Activated CD8-positive, alpha-beta memory T cell treated with anti-CD3 and anti-CD28 coated beads, Interleukin-2, amount 50 U/mL, for 1 hour (primary cell): ENCODE measurements at regions not wholly inside any gene's neighbourhood (a gene's known extent, or its start where the extent isn't known, plus 50 kb on each side); places are given as distances from the start of the nearest gene placed in this dataset.

Source experiments
- DNase-seq: peaks from one replicate; pipeline ENCODE4 v3.0.0-alpha.2; 2020; ENCODE audit errors: extremely low read depth

DNA sequence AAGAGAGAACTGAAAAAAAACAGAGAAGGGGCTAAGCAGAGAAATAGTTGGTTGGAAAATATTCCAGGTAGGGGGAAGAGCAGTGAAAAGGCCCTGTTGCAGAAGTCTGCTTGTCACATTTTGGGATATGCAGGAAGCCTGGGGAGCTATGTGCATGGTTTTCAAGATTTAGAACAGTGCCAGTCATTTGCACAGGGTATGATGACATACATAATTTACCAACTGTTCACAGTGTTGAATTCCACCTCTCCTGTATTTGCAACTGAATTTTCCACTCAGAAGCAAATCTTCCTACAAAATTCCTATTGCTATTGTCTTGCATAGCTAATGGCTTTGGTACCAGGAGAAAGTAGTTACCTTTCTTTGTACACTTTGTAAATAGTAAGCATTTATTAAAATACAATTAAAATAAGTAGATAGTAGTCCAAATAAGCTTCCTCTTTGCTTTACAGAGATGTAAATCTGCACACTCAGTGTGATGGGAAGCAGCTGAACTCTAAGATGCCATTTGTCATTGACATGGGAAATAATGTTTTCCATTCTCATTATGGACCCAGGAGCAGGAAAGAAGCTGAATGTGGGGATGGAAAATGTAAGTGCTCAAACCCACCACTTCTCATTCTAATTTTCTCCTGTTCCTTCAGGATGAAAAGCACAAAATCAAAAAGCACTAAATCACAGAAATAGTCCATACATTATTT is 177.4 kb downstream of the BTG1 start:
- DNase-seq: no peak

DNA sequence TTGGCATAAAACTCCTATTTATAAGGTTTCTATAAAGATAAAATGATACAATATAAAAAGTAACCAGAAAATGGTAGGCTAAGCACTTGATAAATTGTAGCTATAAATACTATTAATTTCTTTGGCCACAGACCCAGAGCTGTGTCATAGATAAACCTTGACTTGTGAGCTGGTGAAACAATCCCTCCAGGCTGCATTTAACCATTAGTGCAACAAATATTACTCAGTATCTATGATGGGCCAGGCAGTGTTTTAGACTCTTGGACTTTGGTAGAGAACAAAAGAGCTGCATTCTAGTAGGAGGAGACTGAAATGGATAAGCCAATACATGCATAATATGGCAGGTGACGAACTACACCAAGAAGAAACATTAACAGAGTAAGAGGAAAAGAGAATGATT is 178.1 kb downstream of the BTG1 start:
- no peak for DNase-seq

DNA sequence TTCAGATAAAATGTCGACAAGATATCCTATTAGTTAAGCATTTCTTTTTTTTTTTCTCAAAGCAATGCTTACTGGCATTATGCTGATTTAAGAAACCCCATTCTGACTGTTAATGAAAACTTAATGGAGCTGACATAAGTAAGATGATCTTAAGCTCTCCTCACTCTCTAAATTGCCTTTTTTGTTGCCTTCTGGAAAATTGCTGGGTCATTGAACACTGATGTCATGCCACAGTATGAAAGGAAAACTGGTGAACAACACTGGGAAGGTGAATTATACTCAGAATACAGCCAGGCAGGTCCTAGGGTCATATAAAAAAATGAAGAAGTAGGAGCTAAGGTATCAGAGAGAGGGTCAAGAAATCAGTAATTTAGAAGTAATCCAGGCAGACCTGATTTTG is 179.9 kb downstream of the BTG1 start:
- no peak for DNase-seq

DNA sequence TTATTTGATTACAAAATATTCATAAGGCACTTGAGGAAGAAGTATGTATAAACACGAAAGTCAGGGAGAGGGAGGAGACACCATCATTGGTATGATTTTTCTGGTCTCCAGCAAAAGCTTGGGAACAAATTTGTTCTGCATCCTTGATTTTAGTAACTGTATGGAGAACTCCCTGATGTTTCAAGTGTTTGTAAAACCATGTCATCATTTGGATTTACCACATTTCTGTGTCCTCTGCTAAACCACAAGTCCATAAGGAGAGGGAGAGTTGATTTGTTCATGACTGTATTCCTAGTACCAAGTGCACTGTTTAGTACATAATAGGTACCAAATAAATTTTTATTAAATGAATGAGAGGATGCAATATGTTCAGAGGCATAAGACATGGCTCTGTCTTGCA is 181.1 kb downstream of the BTG1 start:
- no peak for DNase-seq

DNA sequence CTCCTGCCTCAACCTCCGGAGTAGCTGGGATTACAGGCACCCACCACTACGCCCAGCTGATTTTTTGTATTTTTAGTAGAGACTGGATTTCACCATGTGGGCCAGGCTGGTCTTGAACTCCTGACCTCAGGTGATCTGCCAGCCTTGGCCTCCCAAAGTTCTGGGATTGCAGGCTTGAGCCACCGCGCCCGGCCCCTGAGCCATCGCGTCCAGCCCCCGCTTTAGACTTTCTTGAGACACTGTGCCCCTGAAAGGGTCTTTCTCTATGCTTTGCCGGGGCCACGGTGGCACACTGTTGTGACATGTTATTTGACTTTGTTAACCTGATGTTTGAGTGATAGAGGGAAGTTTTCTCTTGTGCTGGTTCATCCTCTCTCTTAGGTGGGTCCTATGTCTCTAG is 186.4 kb downstream of the BTG1 start:
- no peak for DNase-seq

DNA sequence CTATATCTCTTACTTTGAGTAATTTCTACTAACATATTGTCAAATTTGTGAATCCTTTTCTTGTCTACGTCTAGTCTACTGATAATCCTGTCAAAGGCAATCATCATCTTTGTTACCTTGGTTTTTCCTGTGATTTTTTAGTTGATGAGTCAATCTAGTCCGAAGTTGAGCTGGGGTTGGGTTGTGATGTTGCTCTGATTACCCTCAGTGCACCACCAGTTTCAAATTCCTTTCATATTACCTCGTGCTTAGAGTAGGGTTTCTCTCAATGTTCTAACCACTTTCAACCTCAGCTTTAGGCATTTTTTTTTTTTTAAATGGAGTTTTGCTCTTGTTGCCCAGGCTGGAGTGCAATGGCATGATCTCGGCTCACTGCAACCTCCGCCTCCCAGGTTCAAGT is 186.8 kb downstream of the BTG1 start:
- DNase-seq: no peak

DNA sequence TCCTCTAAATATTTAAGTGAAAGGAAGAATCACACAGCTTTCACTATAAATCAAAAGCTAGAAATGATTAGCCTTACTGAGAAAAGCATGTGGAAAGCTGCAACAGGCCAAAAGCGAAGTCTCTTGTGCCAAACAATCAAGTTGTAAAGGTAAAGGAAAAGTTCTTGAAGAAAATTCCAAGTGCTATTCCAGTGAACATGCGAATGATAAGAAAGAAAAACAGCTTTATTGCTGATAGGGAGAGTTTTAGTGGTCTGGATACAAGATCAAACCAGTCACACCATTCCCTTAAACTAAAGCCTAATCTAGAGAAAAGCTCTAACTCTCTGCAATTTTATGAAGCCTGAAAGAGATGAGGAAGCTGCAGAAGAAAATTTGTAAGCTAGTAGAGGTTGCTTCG is 190.9 kb downstream of the BTG1 start:
- no peak for DNase-seq

DNA sequence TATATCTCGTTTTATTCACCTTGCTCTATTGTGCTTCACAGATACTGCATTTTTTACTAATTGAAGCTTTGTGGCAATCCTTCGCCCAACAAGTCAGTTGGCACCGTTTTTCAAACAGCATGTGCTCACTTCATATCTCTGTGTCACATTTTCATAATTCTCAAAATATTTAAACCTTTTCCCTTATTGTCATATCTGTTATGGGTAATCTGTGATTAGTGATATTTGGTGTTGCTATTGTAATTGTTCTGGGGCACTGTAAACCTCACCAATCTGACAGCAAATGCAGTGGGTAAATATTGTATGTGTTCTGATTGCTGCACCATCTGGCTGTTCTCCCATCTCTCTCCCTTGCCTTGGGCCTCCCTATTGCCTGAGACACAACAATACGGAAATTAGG is 191.3 kb downstream of the BTG1 start:
- no peak for DNase-seq

DNA sequence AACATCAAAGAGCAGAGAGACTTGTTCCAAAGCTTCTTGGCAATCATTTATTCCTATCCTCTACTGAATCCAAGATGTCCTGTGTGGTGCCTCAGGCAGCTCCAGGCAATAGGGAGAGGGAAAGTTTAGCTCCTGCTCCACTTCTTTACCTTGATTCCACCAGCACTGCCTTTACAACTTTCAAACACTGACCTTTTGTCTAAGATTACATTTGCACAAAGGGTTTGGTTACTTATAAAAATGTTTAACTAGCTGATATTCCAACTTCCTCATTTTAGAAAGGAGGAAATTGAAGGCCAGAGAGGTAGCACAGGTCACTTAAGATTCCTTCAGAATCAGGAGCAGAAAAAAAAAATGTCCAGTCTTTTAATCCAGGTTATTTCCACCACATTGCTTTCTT is 192.7 kb downstream of the BTG1 start:
- DNase-seq: no peak

DNA sequence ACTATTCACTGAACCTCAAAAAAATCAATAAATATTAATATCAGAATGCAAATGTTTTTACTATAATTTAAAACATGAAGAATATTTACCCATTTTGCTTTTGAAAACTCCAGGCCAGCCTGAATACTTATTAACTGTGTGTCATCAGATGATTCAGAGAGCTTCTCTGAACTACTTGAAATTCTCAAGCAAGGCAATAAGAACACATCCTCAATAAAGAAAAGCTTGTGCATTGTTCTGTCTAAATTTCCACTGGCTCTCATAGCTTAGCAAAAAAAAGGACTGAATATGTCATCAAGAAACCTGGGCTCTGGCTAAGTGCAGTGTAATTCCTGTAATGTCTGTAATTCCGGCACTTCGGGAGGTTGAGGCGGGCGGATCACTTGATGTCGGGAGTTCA is 194.1 kb downstream of the BTG1 start:
- no peak for DNase-seq

DNA sequence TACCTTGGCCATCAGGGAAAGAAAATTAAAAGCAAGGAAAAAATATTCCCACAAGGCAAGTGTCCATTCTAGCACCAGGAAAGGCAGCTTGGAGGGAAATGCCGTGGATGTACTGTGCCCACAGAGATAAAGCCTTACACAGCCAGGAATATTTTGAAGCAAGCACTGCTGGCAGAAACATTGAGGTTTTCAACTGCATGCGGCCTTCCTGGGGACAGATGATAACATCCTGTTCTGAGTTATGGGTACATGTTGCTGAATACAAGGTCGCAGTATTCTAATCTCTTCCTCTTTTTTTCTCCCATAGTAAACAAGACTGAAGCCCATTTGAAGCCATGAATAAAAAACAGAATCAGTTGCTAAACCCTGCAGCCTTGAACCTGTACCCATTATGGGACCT is 197.1 kb downstream of the BTG1 start:
- DNase-seq: no peak

DNA sequence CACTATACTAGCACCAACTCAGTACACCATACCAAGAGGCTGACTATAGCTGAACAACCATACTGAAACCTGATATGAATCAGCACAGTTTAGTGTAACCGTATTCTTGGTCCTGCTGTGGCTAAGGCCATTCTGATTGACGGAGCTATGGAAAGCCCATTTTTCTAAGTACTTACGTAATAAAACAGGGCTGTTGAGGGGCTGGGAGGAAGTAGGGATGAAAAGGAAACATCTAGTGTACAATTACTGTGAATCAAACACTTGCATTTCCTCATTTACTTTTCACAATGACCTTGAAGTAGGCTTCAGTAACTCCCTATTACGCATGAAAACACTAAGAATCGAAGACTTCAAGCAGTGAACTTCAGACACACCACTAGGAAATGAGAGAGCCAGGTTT is 198.2 kb downstream of the BTG1 start:
- no peak for DNase-seq

DNA sequence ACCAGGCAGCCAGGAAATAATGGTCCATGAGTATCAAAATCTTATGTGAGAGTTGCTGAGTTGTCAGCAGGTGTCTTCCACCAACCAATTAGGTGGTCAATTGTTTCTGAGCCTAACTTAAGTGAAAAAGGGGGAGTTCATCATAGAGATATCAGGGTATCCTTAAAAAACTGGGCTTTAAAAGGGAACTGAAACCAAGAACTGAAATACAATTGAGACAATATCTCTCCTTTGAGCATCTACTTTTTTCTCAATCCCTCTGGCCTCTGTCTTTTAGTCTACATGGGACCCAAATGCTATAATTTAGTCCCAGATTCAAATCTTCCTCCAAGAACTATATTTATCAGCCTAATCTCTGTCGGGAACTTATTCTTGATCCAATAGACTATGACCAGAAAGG is 201.0 kb downstream of the BTG1 start:
- no peak for DNase-seq

DNA sequence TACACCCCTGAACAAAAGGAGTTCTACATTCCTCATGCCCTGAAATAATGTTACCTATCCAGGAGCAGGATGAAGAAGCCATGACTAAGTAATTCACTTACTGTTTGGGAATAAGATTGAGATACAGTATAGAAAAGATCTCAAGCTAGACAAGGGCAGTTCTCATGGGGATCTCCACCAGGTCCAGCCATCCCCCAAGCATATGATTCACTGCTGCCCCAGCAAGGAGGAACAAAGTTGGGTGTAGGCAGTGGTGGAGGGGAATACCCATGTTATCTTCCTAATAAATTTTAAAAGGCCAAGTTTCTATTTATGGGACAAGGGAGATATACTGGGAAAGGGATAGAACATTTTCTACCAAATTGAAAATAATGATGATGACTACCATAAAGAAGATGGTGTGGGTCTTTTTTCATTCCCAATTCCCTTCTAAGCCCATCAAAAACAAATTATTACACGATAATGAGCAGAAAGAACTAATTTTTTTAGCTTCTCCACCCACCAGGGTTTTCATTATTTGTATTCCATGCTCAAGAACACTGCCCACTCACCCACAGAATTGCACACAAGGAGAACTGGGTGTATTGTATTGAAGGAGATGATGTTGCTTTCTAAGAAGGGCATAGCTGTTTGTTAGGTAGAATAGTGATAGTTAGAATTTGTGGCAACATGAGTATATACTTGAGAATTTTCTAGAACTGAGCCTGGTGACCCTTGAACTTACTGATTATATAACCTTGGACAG is 204.6 kb downstream of the BTG1 start:
- DNase-seq: no peak

DNA sequence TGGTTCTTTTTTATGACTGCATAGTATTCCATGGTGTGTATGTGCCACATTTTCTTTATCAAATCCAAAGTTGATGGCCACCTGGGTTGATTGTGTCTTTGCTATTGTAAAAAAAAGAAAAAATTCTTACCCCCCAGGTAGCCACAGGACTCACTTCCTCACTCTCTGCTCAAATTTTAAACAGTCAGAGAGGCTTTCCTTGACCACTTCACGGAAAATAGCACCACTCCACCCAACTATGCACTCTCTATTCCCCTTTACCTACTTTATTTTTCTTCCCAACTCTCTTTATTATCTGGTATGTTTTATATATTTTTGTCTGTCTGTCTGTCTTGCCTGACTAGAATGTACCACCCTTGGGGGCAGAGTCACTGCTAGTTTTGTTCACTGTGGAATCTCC is 205.3 kb downstream of the BTG1 start:
- DNase-seq: no peak

DNA sequence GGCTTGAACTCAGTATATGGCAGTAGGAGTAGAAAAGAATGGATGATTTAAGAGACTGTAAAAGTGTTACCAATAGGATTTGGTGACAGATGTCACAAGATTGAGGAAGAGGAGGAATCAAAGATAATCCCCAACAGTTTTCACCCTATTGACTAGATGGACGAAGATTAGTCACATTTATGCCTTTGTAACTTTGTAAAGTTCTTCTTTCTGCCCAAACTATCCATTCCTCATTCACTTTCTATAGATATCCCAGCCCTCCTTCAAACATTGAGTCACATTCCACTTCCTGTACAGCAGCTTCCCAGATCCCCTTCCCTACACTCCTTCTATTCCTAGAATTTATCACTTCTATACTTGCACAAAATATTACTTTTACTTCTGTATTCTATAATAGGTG is 207.9 kb downstream of the BTG1 start:
- no peak for DNase-seq

DNA sequence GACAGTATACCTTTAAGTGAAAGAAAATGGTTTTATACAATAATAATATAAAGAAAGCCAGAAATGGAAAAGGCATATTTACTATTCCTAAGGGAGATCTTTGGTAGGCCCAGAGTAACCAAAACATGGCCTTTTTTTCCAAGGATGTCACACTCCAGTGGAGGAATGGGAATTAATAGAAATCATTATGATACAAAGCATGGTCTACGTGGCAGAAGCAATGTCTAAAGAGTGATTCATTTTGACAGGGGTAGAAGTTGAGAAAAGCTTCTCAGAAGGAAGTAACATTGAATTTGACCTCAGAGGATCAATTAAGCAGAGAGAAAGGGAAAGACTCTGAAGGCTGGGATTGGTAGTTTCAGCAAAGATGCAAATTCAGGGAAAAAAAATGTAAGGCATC is 208.6 kb downstream of the BTG1 start:
- DNase-seq: no peak

DNA sequence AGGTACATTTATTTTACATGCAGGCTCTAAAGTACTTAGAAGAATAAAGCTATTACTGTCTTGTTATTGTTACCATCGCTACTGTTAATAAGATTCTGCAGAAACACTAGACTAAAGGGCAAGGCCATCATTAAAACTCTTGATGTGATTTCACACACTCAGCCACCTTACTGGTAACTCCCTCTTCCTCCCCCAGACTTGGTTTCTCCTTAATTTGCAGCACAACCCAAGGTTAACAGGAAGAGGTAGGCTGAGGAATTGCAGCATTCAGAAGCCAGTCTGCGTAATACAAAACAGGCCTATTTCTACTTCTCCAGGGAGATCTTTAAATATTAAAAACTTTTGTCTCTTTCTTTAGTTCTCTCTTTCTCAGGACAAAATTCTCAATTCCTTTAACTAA is 210.3 kb downstream of the BTG1 start:
- DNase-seq: no peak

DNA sequence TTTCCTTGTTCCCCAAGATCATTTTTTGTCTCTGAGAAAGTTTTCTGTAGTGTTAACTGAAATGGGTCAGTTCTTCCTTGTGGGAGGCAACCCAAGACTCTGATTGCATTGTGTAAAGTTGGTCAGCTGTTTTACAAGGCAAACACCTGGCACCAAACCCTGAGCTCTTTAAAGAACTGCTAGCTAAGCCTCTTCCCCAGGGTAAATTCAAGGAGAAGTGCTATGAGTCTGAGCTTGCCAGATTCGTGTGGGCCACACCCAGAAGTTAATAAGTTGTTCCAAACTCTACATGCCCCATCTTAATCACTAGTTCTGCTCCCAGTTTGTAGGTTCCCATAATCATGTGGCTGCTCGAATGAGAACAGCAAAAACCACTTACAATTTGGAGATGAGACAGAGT is 214.5 kb downstream of the BTG1 start:
- no peak for DNase-seq

DNA sequence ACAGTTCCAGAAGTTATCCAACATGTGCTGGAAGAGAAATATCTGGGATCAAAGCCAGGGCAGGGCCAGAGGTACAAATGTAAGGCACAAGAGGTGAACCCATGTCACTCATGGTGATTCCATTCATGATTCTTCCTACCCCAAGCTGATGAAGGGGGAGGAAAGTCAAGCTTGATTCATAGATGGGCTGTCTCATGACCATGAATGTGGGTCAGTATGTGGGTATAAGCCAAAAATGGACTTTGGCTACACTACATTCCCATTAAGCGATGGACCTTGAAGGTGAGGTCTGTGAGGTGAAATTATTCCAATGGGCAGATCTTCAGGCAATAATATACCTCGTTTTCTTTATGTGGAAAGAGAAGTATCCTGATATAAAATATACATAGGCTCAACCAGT is 217.1 kb downstream of the BTG1 start:
- no peak for DNase-seq

DNA sequence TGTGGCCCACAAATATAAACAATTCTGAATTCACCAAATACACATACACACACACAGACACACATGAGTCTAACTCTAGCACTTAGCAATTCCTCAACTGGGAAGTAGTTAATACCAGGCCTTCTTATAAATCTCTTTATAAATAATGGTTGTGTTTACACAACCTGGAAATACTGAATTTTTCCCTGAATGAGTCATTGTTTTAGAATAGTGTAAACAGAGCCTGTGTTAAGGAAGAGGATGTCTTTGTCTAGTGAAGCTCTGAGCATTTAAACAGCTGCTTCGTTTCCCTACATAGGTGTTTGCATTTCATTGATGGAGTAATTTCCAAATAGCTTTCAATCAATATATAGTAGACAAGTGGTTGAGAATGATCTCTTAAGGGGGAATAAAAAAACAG is 218.8 kb downstream of the BTG1 start:
- no peak for DNase-seq

DNA sequence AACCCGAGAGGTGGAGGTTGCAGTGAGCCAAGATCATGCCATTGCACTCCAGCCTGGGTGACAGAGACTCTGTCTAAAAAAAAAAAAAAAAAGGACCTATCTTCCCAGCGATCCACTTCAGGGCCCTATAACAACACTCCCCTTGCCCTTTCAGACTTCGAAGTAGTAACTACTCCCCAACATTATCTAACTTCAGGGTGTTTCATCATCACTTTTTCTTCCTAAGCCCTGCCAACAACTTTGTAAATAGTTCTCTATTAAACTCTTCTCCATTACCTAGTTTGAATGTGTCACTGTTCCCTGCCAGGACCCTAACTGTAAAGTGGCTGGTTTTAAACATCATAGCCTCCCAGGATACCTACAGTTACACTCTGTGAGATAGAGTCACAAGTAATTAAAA is 220.8 kb downstream of the BTG1 start:
- DNase-seq: no peak

DNA sequence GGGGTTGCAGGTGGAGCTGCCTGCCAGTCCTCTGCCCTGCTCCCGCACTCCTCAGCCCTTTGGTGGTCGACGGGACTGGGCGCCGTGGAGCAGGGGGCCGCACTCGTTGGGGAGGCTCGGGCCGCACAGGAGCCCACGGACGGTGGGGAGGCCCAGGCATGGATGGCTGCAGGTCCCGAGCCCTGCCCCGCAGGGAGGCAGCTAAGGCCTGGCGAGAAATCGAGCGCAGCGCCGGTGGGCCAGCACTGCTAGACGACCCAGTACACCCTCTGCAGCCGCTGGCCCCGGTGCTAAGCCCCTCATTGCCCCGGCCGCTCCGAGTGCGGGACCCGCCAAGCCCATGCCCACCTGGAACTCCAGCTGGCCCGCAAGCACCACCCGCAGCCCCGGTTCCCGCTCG is 221.8 kb downstream of the BTG1 start:
- no peak for DNase-seq

DNA sequence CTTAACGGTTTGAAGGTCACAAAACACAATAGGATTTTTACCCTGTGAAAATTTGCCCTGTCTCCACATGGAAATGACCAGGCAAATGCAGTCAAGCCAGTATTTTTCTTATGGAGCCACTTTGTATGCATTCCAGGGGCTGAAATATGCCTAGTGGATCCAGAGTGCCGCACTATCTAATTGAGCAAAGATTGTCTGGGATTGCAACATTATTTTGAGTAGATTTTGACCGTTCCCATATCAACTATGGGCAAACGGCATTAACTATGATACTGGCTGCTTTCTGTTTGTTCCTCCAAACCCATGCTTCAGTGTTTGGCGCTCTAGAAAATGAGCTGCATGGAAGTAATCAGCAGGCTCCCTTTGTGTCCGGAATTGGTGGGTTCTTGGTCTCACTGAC is 223.0 kb downstream of the BTG1 start:
- no peak for DNase-seq
